HCT116 (cell line): ENCODE measurements at regions not wholly inside any gene's neighbourhood (a gene's known extent, or its start where the extent isn't known, plus 50 kb on each side); places are given as distances from the start of the nearest gene placed in this dataset.

ENCODE experiments used
- ATAC-seq: fragments of 200-7000 bp; cut with Tn5 transposase; 2 replicates; pipeline ENCODE4 v1.9.1; 2020; ENCODE audit warnings: mild to moderate bottlenecking, moderate library complexity
- BruUV-seq: library from RNA; stranded (reverse); fragments of 400-500 nt; replicated peaks from 2 replicates; lab custom pipeline; 2021; lab: Mats Ljungman, UMichigan
- CTCF ChIA-PET: fragments of 300-600 bp; sonication (Branson Sonifier 250); formaldehyde crosslinking; loops from one replicate; lab custom pipeline; 2021; ENCODE audit warnings: antibody characterized with exemption; lab: Charles Lee
- POLR2A ChIA-PET: fragments of 300-600, 350-600 bp; sonication (Branson Sonifier 250); formaldehyde crosslinking; loops from one replicate; lab custom pipeline; 2021; ENCODE audit warnings: antibody characterized with exemption; lab: Charles Lee
- RAD21 ChIA-PET, 2 experiments: fragments of 300-600 bp; sonication (Branson Sonifier 250); formaldehyde crosslinking; loops; one replicate each; lab custom pipeline; 2023; ENCODE audit warnings: low total read pairs in 2 of 2; ENCODE audit not compliant: uncharacterized antibody in 2 of 2, unreplicated experiment in 2 of 2, low non-redundant PET in 1 of 2; lab: Charles Lee
- DNase-seq: peaks from one replicate; pipeline ENCODE4 v3.0.0-alpha.2; 2010; ENCODE audit warnings: low read depth, low spot score
- H2AFZ ChIP-seq: fragments of 200-600 bp; shearing (Covaris generic), sonication (generic); 2 replicates; pipeline ENCODE4 v1.6.1; 2017; ENCODE audit warnings: low read depth, mixed run types, mixed read lengths, antibody characterized with exemption, low read length; ENCODE audit not compliant: poor library complexity, severe bottlenecking
- H3K27ac ChIP-seq: 2 replicates; pipeline ENCODE4 v1.5.1; 2012; ENCODE audit warnings: low read depth, low read length
- H3K27me3 ChIP-seq: fragments of 200-600 bp; sonication (generic); 2 replicates; pipeline ENCODE4 v1.6.1; 2016; ENCODE audit warnings: mixed run types, low read length, mixed read lengths; ENCODE audit not compliant: insufficient read depth
- H3K36me3 ChIP-seq, 2 experiments: fragments of 200-500 bp in 1 of 2; fragments of 200-600 bp in 1 of 2; sonication (Bioruptor generic) in 1 of 2; sonication (generic) in 1 of 2; 2 replicates each; pipeline versions ENCODE4 v1.5.1 to v1.6.1; 2014 to 2016; ENCODE audit warnings: low read length in 2 of 2, inconsistent platforms in 1 of 2, mixed read lengths in 1 of 2, mixed run types in 1 of 2; ENCODE audit not compliant: insufficient read depth in 2 of 2, control insufficient read depth in 1 of 2
- H3K4me1 ChIP-seq, 2 experiments: fragments of 200-600 bp in 1 of 2; sonication (generic) in 1 of 2; 2 replicates each; pipeline versions ENCODE4 v1.5.1 to v1.6.1; 2012 to 2017; ENCODE audit warnings: low read length in 2 of 2, inconsistent platforms in 1 of 2, mild to moderate bottlenecking in 1 of 2, mixed read lengths in 1 of 2, mixed run types in 1 of 2, moderate library complexity in 1 of 2; ENCODE audit not compliant: insufficient read depth in 2 of 2, control insufficient read depth in 1 of 2
- H3K4me2 ChIP-seq: fragments of 200-600 bp; sonication (generic); 2 replicates; pipeline ENCODE4 v1.6.1; 2017; ENCODE audit warnings: mixed run types, low read length, mixed read lengths
- H3K4me3 ChIP-seq, 2 experiments: fragments of 200-600 bp in 1 of 2; sonication (generic) in 1 of 2; replicated peaks in 1 of 2; 2 replicates each; pipeline ENCODE4 v1.5.1; 2011 to 2016; ENCODE audit warnings: low read length in 2 of 2, control low read depth in 1 of 2, low read depth in 1 of 2, mild to moderate bottlenecking in 1 of 2, mixed read lengths in 1 of 2, mixed run types in 1 of 2
- H3K79me2 ChIP-seq: fragments of 200-600 bp; sonication (generic); 2 replicates; pipeline ENCODE4 v1.6.1; 2017; ENCODE audit warnings: mild to moderate bottlenecking, mixed run types, low read length, moderate library complexity, mixed read lengths; ENCODE audit not compliant: insufficient read depth
- H3K9ac ChIP-seq: fragments of 200-600 bp; sonication (generic); 2 replicates; pipeline ENCODE4 v1.6.1; 2016; ENCODE audit warnings: low read length, mixed read lengths
- H3K9me2 ChIP-seq: fragments of 200-600 bp; sonication (generic), shearing (Covaris generic); 2 replicates; pipeline ENCODE4 v1.6.1; 2017; ENCODE audit warnings: mixed run types, mild to moderate bottlenecking, moderate library complexity; ENCODE audit not compliant: insufficient read depth
- H3K9me3 ChIP-seq, 2 experiments: fragments of 200-500 bp in 1 of 2; fragments of 200-600 bp in 1 of 2; sonication (Bioruptor generic) in 1 of 2; sonication (generic) in 1 of 2; 2 replicates each; pipeline ENCODE4 v1.6.1; 2014 to 2017; ENCODE audit warnings: low read length in 2 of 2, mixed read lengths in 2 of 2, inconsistent platforms in 1 of 2, low read depth in 1 of 2, mild to moderate bottlenecking in 1 of 2, mixed run types in 1 of 2, moderate library complexity in 1 of 2; ENCODE audit not compliant: control insufficient read depth in 1 of 2, insufficient read depth in 1 of 2
- H4K20me1 ChIP-seq: fragments of 200-600 bp; sonication (generic), shearing (Covaris generic); 2 replicates; pipeline ENCODE4 v1.6.1; 2017; ENCODE audit warnings: mixed run types, mild to moderate bottlenecking, moderate library complexity; ENCODE audit not compliant: insufficient read depth
- ATF3 ChIP-seq: IDR thresholded peaks from 2 replicates; pipeline ENCODE4 v1.6.1; 2012
- CBX3 ChIP-seq: IDR thresholded peaks from 2 replicates; pipeline ENCODE4 v1.6.1; 2012; ENCODE audit warnings: low read depth
- CEBPB ChIP-seq: IDR thresholded peaks from 2 replicates; pipeline ENCODE4 v1.6.1; 2012; ENCODE audit warnings: low read depth
- CTCF ChIP-seq, 3 experiments: fragments of 200-600 bp in 1 of 3; sonication (generic) in 1 of 3; IDR thresholded peaks in 2 of 3; conservative IDR thresholded peaks in 1 of 3; 2 replicates each; pipeline ENCODE4 v1.5.1; 2012 to 2017; ENCODE audit warnings: low read depth in 2 of 3, low read length in 2 of 3, antibody characterized with exemption in 1 of 3, borderline replicate concordance in 1 of 3, control low read depth in 1 of 3, mild to moderate bottlenecking in 1 of 3, mixed read lengths in 1 of 3, mixed run types in 1 of 3, moderate library complexity in 1 of 3; ENCODE audit not compliant: insufficient read depth in 1 of 3
- ELF1 ChIP-seq: IDR thresholded peaks from 2 replicates; pipeline ENCODE4 v1.6.1; 2012; ENCODE audit warnings: low read depth, borderline replicate concordance
- EZH2phosphoT487 ChIP-seq: fragments of 200-600 bp; IDR thresholded peaks from 2 replicates; pipeline ENCODE4 v1.6.1; 2018; ENCODE audit warnings: antibody characterized with exemption, borderline replicate concordance
- FOSL1 ChIP-seq: IDR thresholded peaks from 2 replicates; pipeline ENCODE4 v1.6.1; 2012; ENCODE audit warnings: low read depth
- JUND ChIP-seq: IDR thresholded peaks from 2 replicates; pipeline ENCODE4 v1.6.1; 2012
- POLR2A ChIP-seq: IDR thresholded peaks from 2 replicates; pipeline ENCODE4 v1.7.0; 2011; ENCODE audit warnings: borderline replicate concordance; ENCODE audit not compliant: insufficient read depth, insufficient read length; ENCODE audit errors: extremely low read depth
- POLR2AphosphoS5 ChIP-seq: IDR thresholded peaks from 2 replicates; pipeline ENCODE4 v1.6.1; 2011; ENCODE audit warnings: mild to moderate bottlenecking, low read depth, low read length, moderate library complexity
- SRF ChIP-seq: IDR thresholded peaks from 2 replicates; pipeline ENCODE4 v1.6.1; 2012; ENCODE audit warnings: low read depth
- TCF7L2 ChIP-seq: IDR thresholded peaks from 2 replicates; pipeline ENCODE4 v1.7.0; 2011; ENCODE audit warnings: borderline replicate concordance, inconsistent platforms; ENCODE audit not compliant: insufficient read depth, insufficient read length; ENCODE audit errors: extremely low read depth
- YY1 ChIP-seq: IDR thresholded peaks from 2 replicates; pipeline ENCODE4 v1.6.1; 2011; ENCODE audit warnings: low read length, low read depth, moderate library complexity, mild to moderate bottlenecking; ENCODE audit not compliant: insufficient replicate concordance; ENCODE audit errors: extremely low read depth
- ZFX ChIP-seq: fragments of 450-650 bp; IDR thresholded peaks from 2 replicates; pipeline ENCODE4 v1.6.1; 2017
- ZNF274 ChIP-seq: fragments of 200-500 bp; sonication (Bioruptor generic); IDR thresholded peaks from 2 replicates; pipeline ENCODE4 v1.6.1; 2014; ENCODE audit warnings: mild to moderate bottlenecking, low read depth, low read length, inconsistent platforms
- intact Hi-C: fragments of 100-400 bp; cut with micrococcal nuclease; formaldehyde crosslinking; loops from 2 replicates; pipeline ENCODE4 v1.10.0; 2022
- TF ChIP-seq, protein P1 (sequence below): IDR thresholded peaks from 2 replicates; pipeline ENCODE4 v1.6.1; 2011; ENCODE audit warnings: mild to moderate bottlenecking, low read length, moderate library complexity; ENCODE audit not compliant: insufficient replicate concordance; ENCODE audit errors: extremely low read depth
- TF ChIP-seq, protein P2 (sequence below): IDR thresholded peaks from 2 replicates; pipeline ENCODE4 v1.6.1; 2012

GRCh38 chr6:22102671-22103070, 194.2 kb downstream of the PRL start (continued):
- TF ChIP-seq, protein P1, sequence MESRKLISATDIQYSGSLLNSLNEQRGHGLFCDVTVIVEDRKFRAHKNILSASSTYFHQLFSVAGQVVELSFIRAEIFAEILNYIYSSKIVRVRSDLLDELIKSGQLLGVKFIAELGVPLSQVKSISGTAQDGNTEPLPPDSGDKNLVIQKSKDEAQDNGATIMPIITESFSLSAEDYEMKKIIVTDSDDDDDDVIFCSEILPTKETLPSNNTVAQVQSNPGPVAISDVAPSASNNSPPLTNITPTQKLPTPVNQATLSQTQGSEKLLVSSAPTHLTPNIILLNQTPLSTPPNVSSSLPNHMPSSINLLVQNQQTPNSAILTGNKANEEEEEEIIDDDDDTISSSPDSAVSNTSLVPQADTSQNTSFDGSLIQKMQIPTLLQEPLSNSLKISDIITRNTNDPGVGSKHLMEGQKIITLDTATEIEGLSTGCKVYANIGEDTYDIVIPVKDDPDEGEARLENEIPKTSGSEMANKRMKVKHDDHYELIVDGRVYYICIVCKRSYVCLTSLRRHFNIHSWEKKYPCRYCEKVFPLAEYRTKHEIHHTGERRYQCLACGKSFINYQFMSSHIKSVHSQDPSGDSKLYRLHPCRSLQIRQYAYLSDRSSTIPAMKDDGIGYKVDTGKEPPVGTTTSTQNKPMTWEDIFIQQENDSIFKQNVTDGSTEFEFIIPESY = no peak
- no peak for TF ChIP-seq POLR2AphosphoS5
- TF ChIP-seq CBX3 = no peak
- TF ChIP-seq CTCF (IDR thresholded peaks at IDR 0.05 in 2 of 3, conservative IDR thresholded peaks at IDR 0.05 in 1 of 3; ENCODE audit: borderline replicate concordance in 1 of 3, insufficient read depth in 1 of 3, low read depth in 2 of 3, low read length in 2 of 3) = no peak
- TF ChIP-seq POLR2A = no peak

- no peak overlapping the region for H3K27ac ChIP-seq
- no peaks in the 10 kb centered on the region for H3K9me3 ChIP-seq
- H3K79me2 ChIP-seq = no peaks in the 10 kb centered on the region
- no peaks in the 10 kb centered on the region for H3K4me1 ChIP-seq
- ChIA-PET CTCF (no interaction called here), POLR2A (no interaction called here), RAD21 (no interaction called here)
- ATAC-seq = no peak
- H3K27me3 ChIP-seq = no peaks in the 10 kb centered on the region
- no peak overlapping the region for H2AFZ ChIP-seq
- no peak for DNase-seq
- BruUV-seq = no TSS peak
- H3K9ac ChIP-seq = no peak overlapping the region
- intact Hi-C loops = no loop called here
- H3K4me2 ChIP-seq = no peak overlapping the region
- H3K36me3 ChIP-seq = no peaks in the 10 kb centered on the region
- no peaks in the 10 kb centered on the region for H4K20me1 ChIP-seq
- no peak overlapping the region for H3K4me3 ChIP-seq
- no peaks in the 10 kb centered on the region for H3K9me2 ChIP-seq
- TF ChIP-seq JUND (no peak), CTCF (IDR thresholded peaks at IDR 0.05 in 2 of 3, conservative IDR thresholded peaks at IDR 0.05 in 1 of 3; ENCODE audit: borderline replicate concordance in 1 of 3, insufficient read depth in 1 of 3, low read depth in 2 of 3, low read length in 2 of 3) (no peak), EZH2phosphoT487 (no peak), TCF7L2 (no peak), CEBPB (no peak), ATF3 (no peak), ZNF274 (no peak), FOSL1 (no peak), SRF (no peak), CBX3 (no peak), YY1 (no peak), ZFX (no peak), ELF1 (no peak)
- TF ChIP-seq, protein P2, sequence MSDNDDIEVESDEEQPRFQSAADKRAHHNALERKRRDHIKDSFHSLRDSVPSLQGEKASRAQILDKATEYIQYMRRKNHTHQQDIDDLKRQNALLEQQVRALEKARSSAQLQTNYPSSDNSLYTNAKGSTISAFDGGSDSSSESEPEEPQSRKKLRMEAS = no peak
Observed at GRCh38 chr6:22106451-22106850, 190.4 kb downstream of the PRL start.
